H1 (cell line): ENCODE measurements at regions not wholly inside any gene's neighbourhood (a gene's known extent, or its start where the extent isn't known, plus 50 kb on each side); places are given as distances from the start of the nearest gene placed in this dataset.

Source experiments
- EP300 ChIP-seq, 2 experiments: IDR thresholded peaks; 1 replicate in 1 of 2; 2 replicates in 1 of 2; pipeline ENCODE4 v1.6.1; 2011 to 2012; ENCODE audit warnings: low read depth in 2 of 2, low read length in 2 of 2, mild to moderate bottlenecking in 2 of 2, borderline replicate concordance in 1 of 2, inconsistent platforms in 1 of 2, moderate library complexity in 1 of 2
- NANOG ChIP-seq: IDR thresholded peaks from 2 replicates; pipeline ENCODE4 v1.6.1; 2011; ENCODE audit warnings: low read length, low read depth, mild to moderate bottlenecking, inconsistent platforms; ENCODE audit not compliant: insufficient read depth, poor library complexity, severe bottlenecking
- POLR2A ChIP-seq, 2 experiments: IDR thresholded peaks; 1 replicate in 1 of 2; 2 replicates in 1 of 2; pipeline ENCODE4 v1.6.1; 2011; ENCODE audit warnings: low read depth in 2 of 2, low read length in 2 of 2, mild to moderate bottlenecking in 2 of 2; ENCODE audit errors: control extremely low read depth in 1 of 2
- SP4 ChIP-seq: IDR thresholded peaks from 2 replicates; pipeline ENCODE4 v1.6.1; 2012; ENCODE audit warnings: low read length, inconsistent platforms
- TAF1 ChIP-seq: IDR thresholded peaks from 2 replicates; pipeline ENCODE4 v1.6.1; 2011; ENCODE audit warnings: mild to moderate bottlenecking, low read depth, low read length
- YY1 ChIP-seq: IDR thresholded peaks from 2 replicates; pipeline ENCODE4 v1.6.1; 2011; ENCODE audit warnings: low read depth, mild to moderate bottlenecking, low read length
- TF ChIP-seq, protein P1 (sequence below), 3 experiments: IDR thresholded peaks; 1 replicate in 2 of 3; 2 replicates in 1 of 3; pipeline versions ENCODE4 v1.5.1 to v1.6.1; 2011; ENCODE audit warnings: low read length in 3 of 3, mild to moderate bottlenecking in 3 of 3, inconsistent platforms in 2 of 3, low read depth in 1 of 3, moderate library complexity in 1 of 3; ENCODE audit not compliant: insufficient read depth in 1 of 3; ENCODE audit errors: control extremely low read depth in 1 of 3

DNA sequence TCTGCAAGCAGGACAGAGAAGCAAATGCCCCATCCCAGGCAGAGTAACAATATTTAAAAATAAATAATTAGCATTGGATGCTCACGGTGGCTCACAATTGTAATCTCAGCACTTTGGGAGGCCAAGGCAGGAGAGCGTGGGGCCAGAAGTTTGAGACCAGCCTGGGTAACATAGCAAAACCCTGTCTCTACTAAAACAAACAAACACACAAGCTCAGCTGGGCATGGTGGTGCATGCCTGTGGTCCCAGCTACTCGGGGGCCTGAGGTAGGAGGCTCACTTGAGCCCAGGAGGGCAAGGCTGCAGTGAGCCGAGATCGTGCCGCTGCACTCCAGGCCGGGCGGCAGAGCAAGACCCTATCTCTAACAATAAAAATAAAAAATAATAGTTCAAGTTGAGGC lies 74.7 kb upstream of the NCOR2 start:
- TF ChIP-seq SP4 (no peak), POLR2A (IDR thresholded peaks at IDR 0.05; ENCODE audit: control extremely low read depth in 1 of 2, low read depth in 2 of 2, low read length in 2 of 2) (no peak), EP300 (IDR thresholded peaks at IDR 0.05; ENCODE audit: borderline replicate concordance in 1 of 2, low read depth in 2 of 2, low read length in 2 of 2) (no peak), TAF1 (no peak), YY1 (no peak), NANOG (no peak)
- TF ChIP-seq, protein P1, sequence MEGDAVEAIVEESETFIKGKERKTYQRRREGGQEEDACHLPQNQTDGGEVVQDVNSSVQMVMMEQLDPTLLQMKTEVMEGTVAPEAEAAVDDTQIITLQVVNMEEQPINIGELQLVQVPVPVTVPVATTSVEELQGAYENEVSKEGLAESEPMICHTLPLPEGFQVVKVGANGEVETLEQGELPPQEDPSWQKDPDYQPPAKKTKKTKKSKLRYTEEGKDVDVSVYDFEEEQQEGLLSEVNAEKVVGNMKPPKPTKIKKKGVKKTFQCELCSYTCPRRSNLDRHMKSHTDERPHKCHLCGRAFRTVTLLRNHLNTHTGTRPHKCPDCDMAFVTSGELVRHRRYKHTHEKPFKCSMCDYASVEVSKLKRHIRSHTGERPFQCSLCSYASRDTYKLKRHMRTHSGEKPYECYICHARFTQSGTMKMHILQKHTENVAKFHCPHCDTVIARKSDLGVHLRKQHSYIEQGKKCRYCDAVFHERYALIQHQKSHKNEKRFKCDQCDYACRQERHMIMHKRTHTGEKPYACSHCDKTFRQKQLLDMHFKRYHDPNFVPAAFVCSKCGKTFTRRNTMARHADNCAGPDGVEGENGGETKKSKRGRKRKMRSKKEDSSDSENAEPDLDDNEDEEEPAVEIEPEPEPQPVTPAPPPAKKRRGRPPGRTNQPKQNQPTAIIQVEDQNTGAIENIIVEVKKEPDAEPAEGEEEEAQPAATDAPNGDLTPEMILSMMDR (IDR thresholded peaks at IDR 0.05; ENCODE audit: control extremely low read depth in 1 of 3, insufficient read depth in 1 of 3, low read depth in 1 of 3, low read length in 3 of 3), result no peak
